ENCODE measurements at regions not wholly inside any gene's neighbourhood (a gene's known extent, or its start where the extent isn't known, plus 50 kb on each side); places are given as distances from the start of the nearest gene placed in this dataset.

DNA sequence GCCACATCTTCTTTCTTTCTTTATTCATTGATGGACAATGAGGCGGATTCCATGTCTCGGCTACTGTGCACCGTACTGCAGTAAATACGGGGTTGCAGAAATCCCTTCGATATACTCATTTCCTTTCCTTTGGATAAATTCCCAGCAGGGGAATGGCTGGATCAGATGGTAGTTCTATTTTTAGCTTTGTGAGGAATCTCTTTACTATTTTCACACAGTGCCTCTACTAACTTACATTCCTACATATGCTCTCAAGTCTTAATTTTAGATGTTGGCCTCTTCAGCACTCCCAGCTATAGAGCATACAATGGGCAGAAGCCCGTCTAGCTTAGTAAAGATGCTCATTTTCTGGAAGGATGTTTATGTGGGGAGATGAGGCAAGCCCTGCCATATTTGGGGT lies 317.4 kb downstream of the ASMT start:
- Histone ChIP-seq H3K4me3 (ENCODE audit: low read depth, low read length) (no peak overlapping the region), H3K9me3 (ENCODE audit: control insufficient read depth, insufficient read depth, low read depth, low read length) (no peaks in the 10 kb centered on the region), H3K4me1 (ENCODE audit: control insufficient read depth, insufficient read depth, low read length) (no peaks in the 10 kb centered on the region), H3K36me3 (ENCODE audit: control insufficient read depth in 2 of 2, insufficient read depth in 1 of 2, low read length in 2 of 2) (no peaks in the 10 kb centered on the region), H3K27ac (ENCODE audit: extremely low read depth, low read depth, low read length) (no peak overlapping the region)
- ChIA-PET CTCF (no interaction called here), POLR2A (no interaction called here)
- TF ChIP-seq ZNF391 (tag by site-specific recombination; IDR thresholded peaks at IDR 0.05; ENCODE audit: borderline replicate concordance, low read depth) (no peak), ZNF660 (tag by site-specific recombination; IDR thresholded peaks at IDR 0.05) (no peak), ZEB2 (tag by site-specific recombination; IDR thresholded peaks at IDR 0.05) (no peak), REPIN1 (tag by site-specific recombination; IDR thresholded peaks at IDR 0.05; ENCODE audit: low read depth) (no peak), BCL11A (tag by site-specific recombination; IDR thresholded peaks at IDR 0.05; ENCODE audit: low read depth) (no peak), ZNF610 (tag by site-specific recombination; IDR thresholded peaks at IDR 0.05; ENCODE audit: borderline replicate concordance) (no peak), ZNF629 (tag by site-specific recombination; IDR thresholded peaks at IDR 0.05) (no peak)
- TF ChIP-seq, protein P1, sequence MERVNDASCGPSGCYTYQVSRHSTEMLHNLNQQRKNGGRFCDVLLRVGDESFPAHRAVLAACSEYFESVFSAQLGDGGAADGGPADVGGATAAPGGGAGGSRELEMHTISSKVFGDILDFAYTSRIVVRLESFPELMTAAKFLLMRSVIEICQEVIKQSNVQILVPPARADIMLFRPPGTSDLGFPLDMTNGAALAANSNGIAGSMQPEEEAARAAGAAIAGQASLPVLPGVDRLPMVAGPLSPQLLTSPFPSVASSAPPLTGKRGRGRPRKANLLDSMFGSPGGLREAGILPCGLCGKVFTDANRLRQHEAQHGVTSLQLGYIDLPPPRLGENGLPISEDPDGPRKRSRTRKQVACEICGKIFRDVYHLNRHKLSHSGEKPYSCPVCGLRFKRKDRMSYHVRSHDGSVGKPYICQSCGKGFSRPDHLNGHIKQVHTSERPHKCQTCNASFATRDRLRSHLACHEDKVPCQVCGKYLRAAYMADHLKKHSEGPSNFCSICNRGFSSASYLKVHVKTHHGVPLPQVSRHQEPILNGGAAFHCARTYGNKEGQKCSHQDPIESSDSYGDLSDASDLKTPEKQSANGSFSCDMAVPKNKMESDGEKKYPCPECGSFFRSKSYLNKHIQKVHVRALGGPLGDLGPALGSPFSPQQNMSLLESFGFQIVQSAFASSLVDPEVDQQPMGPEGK (tag by site-specific recombination; IDR thresholded peaks at IDR 0.05): no peak

DNA sequence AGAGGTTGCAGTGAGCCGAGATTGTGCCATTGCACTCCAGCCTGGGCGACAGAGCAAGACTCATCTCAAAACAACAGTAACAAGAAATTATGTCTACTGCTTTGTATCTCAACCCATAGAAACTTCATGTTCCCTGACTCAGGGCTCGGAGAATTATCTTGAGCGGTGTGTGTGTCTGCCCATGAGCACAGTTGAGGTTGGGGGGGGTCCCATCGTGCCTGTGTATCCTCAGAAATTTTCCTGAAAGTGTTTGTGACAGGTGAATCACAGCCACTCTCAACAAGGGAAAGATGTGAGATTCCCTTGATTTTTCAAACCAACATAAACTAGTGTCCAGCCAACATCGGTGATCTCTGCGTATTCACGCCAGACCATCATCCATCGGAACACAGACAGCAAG lies 319.1 kb downstream of the ASMT start:
- Histone ChIP-seq H3K9me3 (ENCODE audit: control insufficient read depth, insufficient read depth, low read depth, low read length) (no peaks in the 10 kb centered on the region), H3K4me3 (ENCODE audit: low read depth, low read length) (no peak overlapping the region), H3K4me1 (ENCODE audit: control insufficient read depth, insufficient read depth, low read length) (no peaks in the 10 kb centered on the region), H3K36me3 (ENCODE audit: control insufficient read depth in 2 of 2, insufficient read depth in 1 of 2, low read length in 2 of 2) (no peaks in the 10 kb centered on the region), H3K27ac (ENCODE audit: extremely low read depth, low read depth, low read length) (no peak overlapping the region)
- ChIA-PET CTCF (no interaction called here), POLR2A (no interaction called here)
- no peak for TF ChIP-seq ZNF221 (tag by site-specific recombination; IDR thresholded peaks at IDR 0.05; ENCODE audit: borderline replicate concordance)
- TF ChIP-seq WT1 (tag by site-specific recombination; IDR thresholded peaks at IDR 0.05): no peak
- no peak for TF ChIP-seq ZNF473 (tag by site-specific recombination; IDR thresholded peaks at IDR 0.05)
- TF ChIP-seq, protein P2, sequence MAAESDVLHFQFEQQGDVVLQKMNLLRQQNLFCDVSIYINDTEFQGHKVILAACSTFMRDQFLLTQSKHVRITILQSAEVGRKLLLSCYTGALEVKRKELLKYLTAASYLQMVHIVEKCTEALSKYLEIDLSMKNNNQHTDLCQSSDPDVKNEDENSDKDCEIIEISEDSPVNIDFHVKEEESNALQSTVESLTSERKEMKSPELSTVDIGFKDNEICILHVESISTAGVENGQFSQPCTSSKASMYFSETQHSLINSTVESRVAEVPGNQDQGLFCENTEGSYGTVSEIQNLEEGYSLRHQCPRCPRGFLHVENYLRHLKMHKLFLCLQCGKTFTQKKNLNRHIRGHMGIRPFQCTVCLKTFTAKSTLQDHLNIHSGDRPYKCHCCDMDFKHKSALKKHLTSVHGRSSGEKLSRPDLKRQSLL (tag by site-specific recombination; IDR thresholded peaks at IDR 0.05): no peak
- TF ChIP-seq PRDM1 (tag by site-specific recombination; IDR thresholded peaks at IDR 0.05): no peak
- no peak for TF ChIP-seq ZNF394 (tag by site-specific recombination; IDR thresholded peaks at IDR 0.05; ENCODE audit: borderline replicate concordance)
- TF ChIP-seq ZNF555 (tag by site-specific recombination; conservative IDR thresholded peaks at IDR 0.05): no peak
- TF ChIP-seq, protein P3, sequence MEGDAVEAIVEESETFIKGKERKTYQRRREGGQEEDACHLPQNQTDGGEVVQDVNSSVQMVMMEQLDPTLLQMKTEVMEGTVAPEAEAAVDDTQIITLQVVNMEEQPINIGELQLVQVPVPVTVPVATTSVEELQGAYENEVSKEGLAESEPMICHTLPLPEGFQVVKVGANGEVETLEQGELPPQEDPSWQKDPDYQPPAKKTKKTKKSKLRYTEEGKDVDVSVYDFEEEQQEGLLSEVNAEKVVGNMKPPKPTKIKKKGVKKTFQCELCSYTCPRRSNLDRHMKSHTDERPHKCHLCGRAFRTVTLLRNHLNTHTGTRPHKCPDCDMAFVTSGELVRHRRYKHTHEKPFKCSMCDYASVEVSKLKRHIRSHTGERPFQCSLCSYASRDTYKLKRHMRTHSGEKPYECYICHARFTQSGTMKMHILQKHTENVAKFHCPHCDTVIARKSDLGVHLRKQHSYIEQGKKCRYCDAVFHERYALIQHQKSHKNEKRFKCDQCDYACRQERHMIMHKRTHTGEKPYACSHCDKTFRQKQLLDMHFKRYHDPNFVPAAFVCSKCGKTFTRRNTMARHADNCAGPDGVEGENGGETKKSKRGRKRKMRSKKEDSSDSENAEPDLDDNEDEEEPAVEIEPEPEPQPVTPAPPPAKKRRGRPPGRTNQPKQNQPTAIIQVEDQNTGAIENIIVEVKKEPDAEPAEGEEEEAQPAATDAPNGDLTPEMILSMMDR (tag by site-specific recombination; IDR thresholded peaks at IDR 0.05): no peak
- no peak for TF ChIP-seq KLF16 (tag by site-specific recombination; IDR thresholded peaks at IDR 0.05)
- no peak for TF ChIP-seq ZFP3 (tag by site-specific recombination; IDR thresholded peaks at IDR 0.05; ENCODE audit: low read depth)
- TF ChIP-seq GLIS1 (tag by site-specific recombination; IDR thresholded peaks at IDR 0.05): no peak
- no peak for TF ChIP-seq ZNF610 (tag by site-specific recombination; IDR thresholded peaks at IDR 0.05; ENCODE audit: borderline replicate concordance)
